HT1080 (cell line): ENCODE measurements at regions not wholly inside any gene's neighbourhood (a gene's known extent, or its start where the extent isn't known, plus 50 kb on each side); places are given as distances from the start of the nearest gene placed in this dataset.
A peak's percentile ranks its signal among the peaks of the same experiment; 100 is the strongest.
"Not testable (repeated sequence)": the region's sequence is repeated elsewhere in the genome, so short reads cannot be mapped to it uniquely, and the experiment has no call there.

Source experiments
- DNase-seq: peaks from one replicate; pipeline ENCODE4 v3.0.0-alpha.2; 2015; ENCODE audit warnings: low read depth

DNA sequence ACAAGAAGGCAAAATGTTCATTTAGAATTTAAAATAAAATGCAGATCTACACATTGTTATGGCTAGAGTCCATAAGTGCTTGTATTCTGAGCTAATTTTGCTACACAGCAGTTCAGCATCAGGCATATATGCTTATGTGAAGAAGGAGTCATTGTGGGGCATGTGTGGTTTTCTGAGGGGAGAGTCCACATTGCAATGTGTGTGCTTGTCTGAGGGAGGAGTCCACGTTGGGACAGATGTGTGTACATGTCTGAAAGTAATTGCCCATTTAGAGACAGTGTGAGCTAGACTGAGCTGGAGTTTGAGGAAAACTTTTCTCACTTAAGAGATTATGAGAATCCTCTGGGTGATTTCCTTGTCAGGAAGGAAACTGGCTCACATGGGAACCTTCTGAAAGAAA is 767.9 kb downstream of the TMEM121 start:
- DNase-seq = no peak

DNA sequence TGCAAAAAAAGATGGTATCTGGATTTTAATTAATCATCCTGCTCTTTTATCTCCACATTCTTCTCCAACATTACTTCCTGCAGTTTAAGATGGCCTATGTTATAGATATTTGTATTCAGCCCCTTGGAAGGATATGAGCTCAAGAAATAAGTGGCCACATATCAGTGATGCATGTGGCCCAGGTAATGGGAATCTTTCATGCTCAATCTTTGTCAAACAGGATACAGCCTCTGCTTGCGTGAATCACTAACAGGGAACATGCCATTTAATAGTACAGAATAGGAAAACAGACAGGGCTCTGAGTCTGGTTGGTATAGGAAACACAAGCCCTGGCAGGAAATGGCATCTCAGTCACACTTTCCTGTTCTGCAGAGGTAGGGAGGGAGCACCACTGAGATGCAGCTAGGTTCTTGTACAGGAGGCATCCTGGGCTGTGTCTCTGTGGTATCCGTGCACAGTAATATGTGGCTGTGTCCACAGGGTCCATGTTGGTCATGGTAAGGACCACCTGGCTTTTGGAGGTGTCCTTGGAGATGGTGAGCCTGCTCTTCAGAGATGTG is 774.6 kb downstream of the TMEM121 start:
- DNase-seq = not testable (repeated sequence)

DNA sequence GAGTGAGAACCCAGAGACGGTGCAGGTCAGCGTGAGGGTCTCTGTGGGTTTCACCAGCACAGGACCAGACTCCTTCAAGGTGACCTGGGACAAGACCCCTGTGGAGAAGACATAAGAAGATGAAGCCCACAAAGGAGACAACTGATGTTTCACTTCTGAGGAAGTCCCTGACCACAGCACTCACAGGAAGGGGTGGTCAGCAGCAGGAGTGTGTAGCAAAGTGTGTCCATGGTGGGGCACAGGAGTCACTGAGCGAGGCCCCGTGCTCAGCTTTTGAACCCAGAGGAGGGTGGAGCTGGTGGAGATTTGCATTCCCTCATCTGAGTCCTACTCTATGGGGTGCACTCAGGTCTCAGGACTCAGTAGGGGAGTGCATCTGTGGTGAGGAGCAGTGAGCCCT is 775.2 kb downstream of the TMEM121 start:
- not testable (repeated sequence) for DNase-seq

DNA sequence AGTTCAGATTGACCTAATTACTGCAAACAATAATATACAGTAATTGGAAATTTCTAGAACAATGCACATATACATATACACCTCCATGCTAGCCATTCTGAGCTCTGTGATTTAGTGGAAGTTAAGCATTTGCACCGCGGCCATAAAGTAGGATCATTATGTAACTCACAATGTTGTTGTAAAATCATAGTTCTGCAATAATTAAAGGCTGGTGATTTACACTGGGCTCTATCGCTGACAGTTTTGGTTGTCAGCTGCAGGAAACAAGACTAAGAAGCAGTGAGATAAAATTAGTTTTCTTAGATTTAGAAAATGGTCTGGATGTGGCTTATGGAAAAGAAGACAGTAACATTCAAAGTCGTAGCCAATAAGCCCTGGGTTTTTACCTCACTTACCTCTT is 776.3 kb downstream of the TMEM121 start:
- DNase-seq = no peak

GRCh38 chr14:106304271-106304670 is 777.9 kb downstream of the TMEM121 start:
- no peak for DNase-seq

GRCh38 chr14:106308839-106309389 is 782.5 kb downstream of the TMEM121 start:
- peak; percentile 53 for DNase-seq

DNA sequence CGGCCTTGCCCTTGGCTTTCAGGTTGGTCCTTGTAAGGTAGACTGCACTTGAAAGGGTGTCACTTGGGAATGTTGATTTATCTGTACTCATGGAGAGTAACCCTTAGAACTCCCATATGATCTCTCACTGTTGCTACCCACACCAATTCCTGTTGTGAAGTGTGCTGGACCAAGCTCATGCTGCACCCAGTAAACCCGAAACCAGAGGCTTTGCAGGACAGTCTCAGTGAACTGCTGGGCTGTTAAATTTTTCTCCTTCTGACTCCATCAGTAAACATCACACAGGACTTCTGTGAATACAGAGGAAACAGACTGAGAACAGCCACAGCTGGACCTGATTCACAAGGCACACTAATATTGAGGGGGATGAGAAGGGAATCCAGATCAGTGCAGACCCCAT is 783.0 kb downstream of the TMEM121 start:
- DNase-seq = no peak

DNA sequence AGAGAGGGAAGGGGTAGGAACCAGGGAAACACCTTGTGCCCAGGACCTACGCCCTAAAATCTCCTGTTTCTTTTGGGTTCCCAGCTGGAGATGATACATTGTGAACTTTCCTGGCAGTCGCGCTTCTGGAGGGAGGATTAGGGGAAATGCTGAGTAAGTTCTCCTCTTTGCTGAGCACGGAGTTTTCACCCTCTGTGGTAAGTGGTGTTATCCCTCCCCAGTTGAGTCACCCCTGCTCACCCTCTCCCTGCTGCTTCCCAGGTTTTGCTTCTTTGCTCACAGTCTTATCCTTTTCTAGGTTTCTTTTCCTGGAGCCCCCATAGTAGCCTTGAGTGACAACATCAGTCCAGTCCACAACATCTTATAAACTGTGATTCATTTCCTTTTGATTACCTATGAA is 789.1 kb downstream of the TMEM121 start:
- DNase-seq = peak; percentile 5

- DNase-seq = no peak
Measured at GRCh38 chr14:106317593-106317992, 791.2 kb downstream of the TMEM121 start.

- no peak for DNase-seq
Measured at GRCh38 chr14:106318700-106319099, 792.3 kb downstream of the TMEM121 start.

- not testable (repeated sequence) for DNase-seq
Measured at GRCh38 chr14:106323970-106324369, 797.6 kb downstream of the TMEM121 start.

DNA sequence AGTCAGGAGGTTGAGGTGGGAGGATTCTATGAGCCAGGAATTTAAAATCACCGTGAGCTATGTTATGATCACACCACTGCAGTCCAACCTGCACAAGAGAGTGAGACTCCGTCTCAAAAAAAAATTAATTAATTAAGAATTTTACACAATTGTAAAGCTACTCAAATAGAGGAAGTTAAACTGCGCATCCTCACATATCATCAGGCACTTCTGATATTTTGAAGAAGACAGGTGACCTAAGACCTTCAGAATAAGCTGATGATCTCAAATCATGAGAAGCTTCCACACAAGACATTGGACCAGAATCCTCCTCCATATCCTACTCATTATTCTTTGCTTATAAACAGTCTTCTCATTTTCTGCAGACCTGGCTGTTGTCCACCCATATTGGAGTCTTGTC is 800.9 kb downstream of the TMEM121 start:
- no peak for DNase-seq

DNA sequence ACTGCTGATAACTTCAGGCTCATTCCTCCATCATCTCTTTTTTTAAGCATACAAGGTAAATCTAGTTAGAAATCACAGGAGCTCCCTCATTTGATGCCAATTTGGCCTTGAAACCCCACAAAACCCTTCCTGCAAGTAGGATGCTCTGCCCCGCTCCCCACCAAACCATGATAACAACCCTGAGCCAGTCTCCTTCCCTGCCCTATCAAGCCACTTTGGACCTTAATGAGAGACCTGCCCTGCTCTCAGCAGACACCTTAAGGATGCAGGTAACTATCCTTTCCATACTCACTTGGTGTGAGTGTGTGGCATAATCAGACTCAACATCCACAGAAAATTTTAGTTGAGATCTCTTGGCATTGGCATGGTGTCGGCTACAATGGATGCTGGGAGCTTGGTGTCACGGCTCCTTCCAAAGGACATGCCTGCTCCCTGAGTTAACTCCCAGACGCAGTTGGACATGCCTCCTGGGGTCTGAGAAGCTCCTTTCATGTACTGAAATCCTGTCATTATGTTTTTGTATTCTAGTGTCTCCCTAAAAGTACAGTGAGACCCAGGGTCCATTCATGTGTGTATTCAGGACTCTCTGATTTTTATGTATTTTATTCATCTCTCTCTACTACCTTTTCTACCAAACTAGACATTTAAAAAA is 801.4 kb downstream of the TMEM121 start:
- DNase-seq = not testable (repeated sequence)

GRCh38 chr14:106329243-106329642 is 802.9 kb downstream of the TMEM121 start:
- not testable (repeated sequence) for DNase-seq

DNA sequence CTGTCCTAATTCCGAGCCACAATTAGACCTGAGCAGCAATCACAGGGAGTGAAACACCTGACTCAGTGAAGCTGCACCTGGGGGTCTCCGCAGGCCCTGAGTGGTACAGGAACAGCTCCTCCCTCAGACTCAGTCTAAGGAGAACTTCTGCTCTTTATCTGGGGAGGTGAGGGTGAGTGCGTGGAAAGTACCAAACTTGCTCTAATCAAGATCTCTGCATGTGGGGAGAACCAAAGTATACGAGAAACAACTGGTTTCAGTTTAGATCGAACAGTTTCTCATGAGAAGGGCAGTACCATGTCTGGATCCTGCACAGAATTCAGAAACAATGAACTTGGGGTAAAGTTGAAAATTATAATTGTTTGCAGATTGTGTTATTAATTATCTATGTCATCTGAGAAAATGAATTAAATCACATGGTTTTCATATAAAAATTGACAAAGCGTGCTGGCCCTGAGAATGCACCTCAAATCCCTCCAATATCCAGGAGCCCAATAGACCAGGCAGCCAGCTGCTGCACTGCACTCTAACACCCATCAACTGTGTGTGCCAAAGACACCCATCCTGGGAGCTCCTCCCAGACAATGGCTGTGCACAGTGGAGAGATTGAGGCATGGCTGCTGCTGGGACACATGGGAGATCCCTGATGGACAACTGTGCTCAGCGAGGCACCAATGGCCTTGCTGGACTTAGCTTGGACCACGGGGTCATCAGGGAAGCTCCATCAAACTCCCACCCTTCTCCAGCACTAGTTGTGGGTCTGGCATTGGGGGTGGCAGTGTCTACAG is 803.8 kb downstream of the TMEM121 start:
- DNase-seq = not testable (repeated sequence)

- DNase-seq = not testable (repeated sequence)
Measured at GRCh38 chr14:106334428-106335109, 808.2 kb downstream of the TMEM121 start.

DNA sequence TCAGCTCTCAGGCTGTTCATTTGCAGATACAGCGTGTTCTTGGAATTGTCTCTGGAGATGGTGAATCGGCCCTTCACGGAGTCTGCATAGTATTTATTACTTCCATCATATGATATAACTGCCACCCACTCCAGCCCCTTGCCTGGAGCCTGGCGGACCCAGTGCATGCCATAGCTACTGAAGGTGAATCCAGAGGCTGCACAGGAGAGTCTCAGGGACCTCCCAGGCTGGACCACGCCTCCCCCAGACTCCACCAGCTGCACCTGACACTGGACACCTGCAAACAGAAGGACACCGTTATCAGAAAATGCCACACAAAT is 808.7 kb downstream of the TMEM121 start:
- DNase-seq = not testable (repeated sequence)

DNA sequence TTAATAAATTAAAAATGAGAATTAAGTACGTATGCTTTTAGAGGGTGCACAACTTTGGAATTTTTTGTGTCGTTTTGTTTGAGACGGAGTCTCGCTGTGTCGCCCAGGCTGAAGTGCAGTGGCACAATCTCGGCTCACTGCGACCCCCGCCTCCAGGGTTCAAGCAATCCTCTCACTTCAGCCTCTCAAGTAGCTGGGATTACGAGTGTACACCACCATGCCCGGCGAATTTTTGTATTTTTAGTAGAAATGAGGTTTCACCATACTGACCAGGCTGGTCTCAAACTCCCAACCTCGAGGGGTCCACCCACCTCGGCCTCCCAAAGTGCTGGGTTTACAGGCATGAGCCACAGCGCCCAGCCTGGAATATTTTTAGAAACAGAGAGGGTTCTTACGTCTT is 812.4 kb downstream of the TMEM121 start:
- not testable (repeated sequence) for DNase-seq

DNA sequence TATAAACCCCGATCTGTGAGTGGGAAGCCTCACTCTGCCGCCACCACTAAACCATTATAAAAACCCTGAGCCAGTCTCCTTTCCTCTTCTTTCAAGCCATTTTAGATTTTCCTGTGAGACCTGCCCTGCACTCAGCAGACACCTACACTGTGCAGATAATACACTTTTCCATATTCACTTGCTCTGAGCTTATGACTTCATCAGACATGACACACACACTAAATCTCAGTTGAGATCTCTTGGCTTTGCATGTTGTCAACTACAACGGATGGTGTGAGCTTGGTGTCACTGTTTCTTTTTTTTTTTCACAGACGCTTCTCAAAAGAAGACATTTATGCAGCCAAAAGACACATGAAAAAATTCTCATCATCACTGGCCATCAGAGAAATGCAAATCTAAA is 814.3 kb downstream of the TMEM121 start:
- not testable (repeated sequence) for DNase-seq

DNA sequence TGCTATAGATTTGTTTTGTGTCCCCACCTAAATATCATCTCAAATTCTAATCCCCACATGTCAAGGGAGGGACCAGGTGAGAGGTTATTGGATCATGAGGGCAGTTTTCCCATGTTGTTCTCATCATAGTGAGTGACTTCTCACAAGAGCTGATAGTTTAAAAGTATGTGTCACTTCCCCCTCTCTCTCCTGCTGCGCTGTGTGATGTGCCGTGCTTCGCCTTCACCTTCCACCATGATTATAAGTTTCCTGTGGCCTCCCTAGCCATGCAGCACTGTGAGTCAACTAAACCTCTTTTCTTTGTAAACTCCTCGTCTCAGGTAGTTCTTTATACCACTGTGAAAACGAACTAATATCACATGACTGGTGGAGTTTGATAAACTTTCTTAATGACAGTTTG is 814.8 kb downstream of the TMEM121 start:
- not testable (repeated sequence) for DNase-seq

DNA sequence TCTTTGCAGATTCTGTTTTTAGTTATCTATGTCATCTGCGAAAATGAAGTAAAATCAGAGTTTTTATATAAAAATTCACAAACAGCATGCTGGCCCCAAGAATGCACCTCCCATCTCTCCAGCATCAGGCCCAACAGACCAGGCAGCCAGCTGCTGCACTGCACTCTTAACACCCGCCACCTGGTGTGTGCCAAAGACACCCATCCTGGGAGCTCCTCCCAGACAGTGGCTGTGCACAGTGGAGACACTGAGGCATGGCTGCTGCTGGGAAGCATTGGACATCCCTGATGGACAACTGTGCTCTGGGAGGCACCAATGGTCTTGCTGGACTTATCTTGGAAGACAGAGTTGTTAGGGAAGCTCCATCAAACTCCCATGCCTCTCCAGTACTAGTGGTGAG is 817.2 kb downstream of the TMEM121 start:
- no peak for DNase-seq
